Amniotic epithelial cell (primary cell): ENCODE measurements at regions not wholly inside any gene's neighbourhood (a gene's known extent, or its start where the extent isn't known, plus 50 kb on each side); places are given as distances from the start of the nearest gene placed in this dataset.

Experiments
- DNase-seq: peaks from one replicate; pipeline ENCODE4 v3.0.0-alpha.2; 2010; ENCODE audit warnings: low read depth

- peak; percentile 98 for DNase-seq
These were observed 116.8 kb downstream of the TOMM20 start for GRCh38 chr1:235011599-235012435.

GRCh38 chr1:235011064-235011598 is 117.5 kb downstream of the TOMM20 start:
- DNase-seq: no peak

DNA sequence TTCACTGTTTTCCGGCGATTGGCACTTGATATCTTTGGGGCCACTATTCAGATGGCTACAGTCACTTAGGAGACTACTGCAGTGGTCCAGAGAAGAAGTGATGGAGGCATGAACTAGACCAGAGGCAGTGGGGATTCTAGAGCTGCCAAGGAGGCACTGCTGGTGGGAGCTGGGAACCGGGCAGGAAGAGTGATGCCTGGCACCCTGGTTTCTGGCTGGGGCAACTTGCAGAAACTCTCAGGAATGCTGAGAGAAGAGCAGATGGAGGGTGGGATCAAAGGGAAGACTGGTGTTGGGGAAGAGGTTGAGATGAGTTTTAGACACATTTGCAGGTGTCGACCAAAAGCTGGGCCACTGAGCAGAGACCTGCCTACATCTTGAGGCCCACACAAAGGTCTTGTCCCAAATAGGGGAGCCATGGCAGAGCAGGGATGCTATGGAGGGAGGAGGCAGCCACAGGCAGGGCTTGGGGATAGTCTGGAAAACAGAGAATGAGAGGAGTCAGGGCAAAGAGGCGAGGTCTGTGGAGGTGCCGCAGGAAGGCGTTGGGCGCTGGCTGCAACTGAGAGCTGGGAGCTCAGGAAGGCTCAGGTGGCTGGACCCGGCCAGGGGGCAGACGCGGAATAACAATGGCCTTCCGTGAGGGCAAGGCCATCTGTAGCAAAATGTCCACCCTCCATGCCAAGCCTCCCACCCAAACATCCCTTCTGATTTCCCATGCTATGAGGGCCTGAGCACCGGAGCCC is 118.9 kb downstream of the TOMM20 start:
- no peak for DNase-seq

- no peak for DNase-seq
These were observed 119.6 kb downstream of the TOMM20 start for GRCh38 chr1:235009074-235009473.

- DNase-seq: no peak
These were observed 120.4 kb downstream of the TOMM20 start for GRCh38 chr1:235008239-235008638.

DNA sequence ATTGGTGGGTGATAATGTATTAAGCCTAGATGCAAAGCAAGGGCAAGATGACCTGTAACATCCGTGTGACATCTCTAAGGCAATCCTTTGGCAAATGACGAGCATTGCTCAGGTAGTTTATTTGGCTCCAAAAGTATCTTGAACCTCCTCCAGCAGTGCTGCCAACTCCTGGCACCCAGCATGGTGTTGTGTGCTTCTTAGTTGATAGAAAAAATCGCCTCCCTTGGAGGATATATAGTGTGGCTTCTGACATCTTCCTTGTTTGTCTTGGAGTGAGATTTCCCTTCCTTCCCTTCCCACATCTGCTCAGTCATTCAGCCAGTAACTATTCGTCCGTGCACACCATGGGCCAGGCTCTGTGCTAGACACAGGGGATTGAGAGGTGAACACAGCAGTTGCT is 121.8 kb downstream of the TOMM20 start:
- DNase-seq: no peak

- no peak for DNase-seq
These were observed 122.4 kb downstream of the TOMM20 start for GRCh38 chr1:235006132-235006721.

GRCh38 chr1:235004840-235005391 is 123.7 kb downstream of the TOMM20 start:
- DNase-seq: no peak

- DNase-seq: no peak
These were observed 124.4 kb downstream of the TOMM20 start for GRCh38 chr1:235004276-235004675.

DNA sequence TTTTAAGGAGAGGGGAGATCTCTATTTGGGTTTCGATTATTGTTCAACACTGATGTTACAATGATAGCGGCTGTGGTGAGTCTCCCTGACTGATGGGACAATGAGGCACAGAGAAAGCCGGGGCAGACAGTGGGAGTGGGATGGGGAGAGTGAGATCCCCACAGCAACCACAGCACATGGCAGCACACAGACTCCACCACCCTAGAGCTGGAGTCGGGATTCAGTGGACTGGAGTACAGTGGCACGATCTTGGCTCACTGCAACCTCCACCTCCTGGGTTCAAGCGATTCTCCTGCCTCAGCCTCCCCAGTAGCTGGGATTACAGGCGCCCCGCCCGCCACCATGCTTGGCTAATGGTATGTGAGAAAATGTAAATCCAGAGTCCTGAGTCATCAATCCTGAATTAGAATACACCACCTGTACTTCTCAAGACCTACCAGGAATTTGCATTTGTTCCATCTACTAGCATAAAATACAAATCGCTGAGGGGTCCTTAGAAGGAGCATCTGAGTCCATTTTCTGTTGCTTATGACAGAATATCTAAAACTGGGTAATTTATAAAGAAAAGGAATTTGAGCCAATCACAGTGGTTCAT is 125.8 kb downstream of the TOMM20 start:
- no peak for DNase-seq

GRCh38 chr1:234999513-234999940 is 129.1 kb downstream of the TOMM20 start:
- no peak for DNase-seq

DNA sequence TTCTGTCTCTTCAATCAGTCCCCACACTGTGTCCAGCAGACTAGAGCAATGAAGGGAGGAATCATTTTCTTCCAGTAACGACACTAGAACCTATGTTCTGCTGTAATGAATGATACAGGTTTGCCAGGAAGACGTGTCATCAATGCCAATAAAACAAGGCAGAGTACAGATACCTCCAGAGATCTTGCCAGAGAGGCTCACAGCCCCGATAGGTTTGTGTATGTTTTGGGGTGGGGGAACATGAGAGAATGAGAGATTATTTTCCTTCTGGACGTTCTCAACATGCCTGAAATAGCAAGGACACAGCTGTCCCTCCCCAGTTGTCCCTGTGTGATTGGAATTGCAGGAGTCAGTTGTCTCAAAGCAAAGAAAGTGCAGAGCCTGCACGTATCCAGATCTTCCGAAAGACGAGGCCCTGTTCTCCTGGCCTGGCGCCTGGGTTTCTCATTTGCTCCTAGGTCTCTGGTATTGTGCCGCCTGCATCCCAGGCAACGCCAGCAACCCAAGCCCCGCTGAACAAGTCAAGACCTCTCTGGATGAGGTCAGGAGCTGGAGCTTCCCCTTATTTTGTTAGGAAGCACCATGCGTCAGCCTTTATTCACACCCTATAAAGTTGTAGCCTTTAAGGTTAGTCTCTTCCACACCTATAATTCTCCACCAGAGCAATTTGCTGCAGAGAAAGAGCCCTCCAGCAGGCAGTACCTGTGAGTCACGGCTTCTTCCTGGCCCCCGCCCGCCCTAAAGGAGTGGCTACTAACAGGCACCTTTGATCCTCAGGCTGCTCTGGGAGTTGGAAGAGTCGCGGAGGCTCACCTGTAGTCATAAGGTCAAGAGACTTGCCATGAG is 130.5 kb downstream of the TOMM20 start:
- peak; percentile 53 for DNase-seq

DNA sequence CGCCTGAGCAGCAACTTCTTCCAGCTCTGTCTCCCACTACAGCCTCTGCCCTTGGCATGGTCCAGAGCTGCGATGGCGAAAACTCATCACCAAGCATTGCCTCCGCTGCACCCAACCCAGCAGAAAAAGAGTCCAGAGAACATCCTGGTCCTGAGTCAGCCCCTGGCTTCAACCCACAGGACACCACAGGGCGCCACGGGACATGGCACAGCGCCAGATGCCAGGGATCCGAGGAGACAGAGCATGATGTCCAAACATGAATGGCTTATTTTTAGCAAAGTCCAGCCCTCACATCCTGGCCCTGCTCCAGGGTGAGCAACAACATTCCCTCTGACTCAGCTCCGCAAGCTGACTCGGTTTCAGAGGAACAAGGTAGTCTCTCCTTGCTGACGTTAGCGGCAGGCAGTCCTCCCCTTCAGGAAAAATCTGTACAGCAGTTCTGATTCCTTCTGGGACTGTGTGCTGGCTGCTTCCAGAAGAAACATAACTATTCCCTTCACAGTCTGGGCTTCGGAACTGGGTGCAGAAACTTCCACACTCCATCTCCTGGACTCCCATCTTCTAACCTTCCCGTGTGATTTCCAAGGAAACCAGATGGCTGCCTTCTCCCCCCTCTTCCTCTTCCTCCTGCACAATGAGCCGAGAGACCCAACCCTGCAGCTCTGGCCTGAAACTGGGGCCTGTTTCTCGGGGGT is 131.3 kb downstream of the TOMM20 start:
- DNase-seq: peak; percentile 99

GRCh38 chr1:234996245-234996757 is 132.3 kb downstream of the TOMM20 start:
- DNase-seq: no peak

GRCh38 chr1:234994436-234995295 is 134.0 kb downstream of the TOMM20 start:
- no peak for DNase-seq

DNA sequence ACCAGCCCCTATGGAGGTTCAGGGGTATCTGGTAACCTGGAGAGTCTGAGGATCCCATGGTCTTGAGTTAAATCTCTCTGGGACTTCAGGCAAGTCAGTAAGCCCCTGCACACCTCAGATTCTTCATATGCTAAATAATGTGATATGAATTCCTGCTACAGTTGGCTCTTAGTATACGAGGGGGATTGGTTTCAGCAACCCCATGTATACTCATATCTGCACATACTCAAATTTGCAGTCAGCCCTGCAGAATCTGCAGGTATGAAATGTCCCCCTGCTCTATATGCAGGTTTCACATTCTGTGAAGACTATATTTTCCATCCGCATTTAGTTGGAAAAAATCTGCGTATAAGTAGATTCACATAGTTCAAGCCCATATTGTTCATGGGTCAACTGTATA is 136.6 kb downstream of the TOMM20 start:
- DNase-seq: no peak

- no peak for DNase-seq
These were observed 137.5 kb downstream of the TOMM20 start for GRCh38 chr1:234990874-234991801.

GRCh38 chr1:234990328-234990675 is 138.3 kb downstream of the TOMM20 start:
- no peak for DNase-seq
